HTR-8/SVneo (cell line): ENCODE measurements at regions not wholly inside any gene's neighbourhood (a gene's known extent, or its start where the extent isn't known, plus 50 kb on each side); places are given as distances from the start of the nearest gene placed in this dataset.

Experiments used
- DNase-seq: peaks from one replicate; pipeline ENCODE4 v3.0.0; 2011; ENCODE audit warnings: low spot score, mixed read lengths; ENCODE audit not compliant: insufficient read length
- FAIRE-seq: peaks from 2 replicates; lab custom pipeline; 2011; peaks lifted over from hg19 to GRCh38; lab: Jason Lieb, UNC

DNA sequence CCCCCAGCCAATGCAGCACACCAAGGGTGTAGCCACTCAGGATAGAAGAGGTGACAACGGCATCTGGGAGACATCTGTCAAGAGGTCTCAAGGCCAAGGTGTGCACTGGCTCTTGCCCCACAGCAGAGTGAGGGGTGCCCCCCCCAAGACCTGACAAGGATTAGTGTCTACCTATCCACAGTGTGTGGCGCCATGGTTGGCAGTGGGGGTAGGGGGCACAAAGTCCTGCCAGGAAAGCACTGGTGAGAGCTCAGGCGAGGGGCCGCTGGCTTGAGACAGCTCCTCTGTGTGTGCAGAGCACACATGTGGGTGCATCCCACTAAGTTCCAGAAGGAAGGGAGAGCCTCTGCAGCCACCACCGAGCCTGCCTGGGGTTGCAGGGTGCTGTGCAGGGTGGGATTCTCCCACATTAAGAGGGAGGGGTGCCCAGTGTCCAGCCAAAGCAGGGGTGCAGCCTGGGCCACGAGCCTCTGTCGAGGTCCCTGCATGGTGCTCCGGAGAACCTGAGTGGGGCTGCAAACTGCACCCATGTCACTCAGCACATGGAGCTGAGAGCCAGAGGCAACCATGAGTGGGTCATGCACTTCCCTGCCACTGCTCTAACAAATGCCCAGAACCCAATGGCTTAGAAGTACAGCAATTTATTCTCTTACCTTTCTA lies 311.2 kb upstream of the HDAC4 start:
- DNase-seq: no peak

DNA sequence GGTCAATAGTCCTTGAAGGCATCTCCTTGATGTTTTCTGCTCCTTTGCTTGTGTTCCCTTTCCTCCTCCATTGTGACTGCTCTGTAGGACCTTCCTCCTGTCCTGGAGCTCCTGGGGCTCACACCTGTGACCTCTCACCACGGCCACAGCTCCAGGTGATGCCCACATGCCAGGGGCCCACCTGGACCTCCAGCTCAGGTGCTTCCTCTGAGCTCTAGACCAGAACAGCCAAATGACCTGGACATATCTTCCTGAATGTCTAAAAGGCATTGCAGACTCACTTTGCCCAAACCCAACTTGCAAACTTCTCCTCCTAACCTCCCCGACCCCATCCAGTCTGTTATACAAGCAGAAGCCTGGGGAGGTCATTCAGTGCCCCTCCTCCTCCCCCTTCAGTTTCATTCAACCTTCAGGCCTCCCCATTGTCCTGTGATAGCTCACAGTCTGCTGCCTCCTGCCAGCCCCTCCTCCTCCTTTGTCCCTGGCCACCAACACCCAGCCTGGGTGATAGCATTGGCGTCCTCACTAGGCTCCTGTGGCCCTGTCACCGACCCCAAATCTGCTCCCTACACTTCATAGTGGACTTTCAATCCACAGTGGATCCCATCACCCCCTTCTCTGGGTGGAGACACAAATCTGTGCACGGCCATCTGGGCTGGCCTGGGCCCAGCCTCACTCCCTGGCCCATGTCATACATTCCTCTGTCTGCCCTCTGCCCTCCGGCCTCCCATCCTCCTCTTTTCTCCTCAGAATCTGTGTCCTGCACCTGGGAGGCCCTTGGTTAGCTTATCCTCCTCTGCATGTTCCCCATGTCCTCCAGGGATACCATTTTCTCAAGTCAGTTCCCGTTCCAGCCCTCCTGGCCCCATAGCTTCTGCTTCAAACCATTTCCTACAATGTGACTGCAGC lies 310.4 kb upstream of the HDAC4 start:
- DNase-seq (no peak), FAIRE-seq (no peak)

More for the DNA sequence above, 311.2 kb upstream of the HDAC4 start:
- no peak for FAIRE-seq

DNA sequence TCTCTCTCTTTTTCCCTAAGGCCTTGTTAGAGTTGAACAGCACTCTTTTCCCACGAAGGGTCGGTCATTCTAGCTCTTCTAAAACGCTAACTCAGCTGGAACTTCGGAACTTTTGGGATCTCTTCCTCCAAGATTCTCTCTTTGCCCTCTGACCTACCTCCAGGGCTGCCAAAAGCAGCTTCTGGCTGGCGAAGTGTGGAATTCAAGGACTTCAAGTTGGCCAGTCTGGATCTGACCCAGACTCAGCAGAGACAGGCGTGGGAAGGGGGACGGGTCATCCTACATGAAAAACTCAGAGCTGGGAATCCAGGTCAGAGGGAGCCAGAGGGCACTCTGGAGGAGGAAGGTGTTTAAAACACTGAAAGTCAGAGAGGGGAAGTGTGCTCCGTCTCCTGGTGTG lies 305.5 kb upstream of the HDAC4 start:
- DNase-seq (no peak), FAIRE-seq (no peak)

DNA sequence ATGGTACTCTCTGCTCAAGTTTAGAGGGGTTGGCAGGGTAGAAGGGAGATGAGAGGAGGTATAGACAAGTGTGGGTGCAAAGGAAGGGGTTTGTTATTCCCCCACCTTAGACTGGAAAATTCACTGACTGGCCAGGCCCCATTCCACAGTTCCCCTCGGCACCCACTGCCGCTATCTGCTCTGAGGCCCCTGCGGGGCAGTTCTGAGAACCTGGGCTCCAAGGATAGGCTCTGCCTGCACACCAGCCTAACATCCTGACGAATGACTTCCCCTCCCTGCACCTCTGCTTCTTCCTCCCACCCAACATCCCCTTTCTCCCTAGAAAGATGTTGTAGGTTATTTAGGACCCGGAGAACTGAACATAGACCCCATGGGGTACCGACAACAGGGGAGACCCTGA lies 303.9 kb upstream of the HDAC4 start:
- FAIRE-seq (no peak), DNase-seq (no peak)

DNA sequence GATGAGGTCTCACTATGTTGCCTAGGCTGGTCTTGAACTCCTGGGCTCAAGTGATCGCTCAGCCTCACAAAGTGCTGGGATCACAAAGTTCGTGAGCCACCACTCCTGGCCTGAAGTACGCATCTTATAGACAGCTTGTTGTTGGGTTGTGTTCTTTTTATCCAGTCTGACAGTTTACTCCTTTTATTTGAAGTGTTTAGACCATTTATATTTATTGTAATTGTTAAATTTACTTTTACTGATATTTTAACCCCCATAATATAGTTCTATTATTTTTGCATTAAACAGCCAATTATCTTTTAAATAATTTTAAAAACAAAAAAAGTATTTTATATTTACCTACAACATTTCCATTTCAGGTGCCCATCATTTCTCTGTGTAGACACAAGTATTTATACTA lies 303.0 kb upstream of the HDAC4 start:
- DNase-seq (no peak), FAIRE-seq (no peak)

DNA sequence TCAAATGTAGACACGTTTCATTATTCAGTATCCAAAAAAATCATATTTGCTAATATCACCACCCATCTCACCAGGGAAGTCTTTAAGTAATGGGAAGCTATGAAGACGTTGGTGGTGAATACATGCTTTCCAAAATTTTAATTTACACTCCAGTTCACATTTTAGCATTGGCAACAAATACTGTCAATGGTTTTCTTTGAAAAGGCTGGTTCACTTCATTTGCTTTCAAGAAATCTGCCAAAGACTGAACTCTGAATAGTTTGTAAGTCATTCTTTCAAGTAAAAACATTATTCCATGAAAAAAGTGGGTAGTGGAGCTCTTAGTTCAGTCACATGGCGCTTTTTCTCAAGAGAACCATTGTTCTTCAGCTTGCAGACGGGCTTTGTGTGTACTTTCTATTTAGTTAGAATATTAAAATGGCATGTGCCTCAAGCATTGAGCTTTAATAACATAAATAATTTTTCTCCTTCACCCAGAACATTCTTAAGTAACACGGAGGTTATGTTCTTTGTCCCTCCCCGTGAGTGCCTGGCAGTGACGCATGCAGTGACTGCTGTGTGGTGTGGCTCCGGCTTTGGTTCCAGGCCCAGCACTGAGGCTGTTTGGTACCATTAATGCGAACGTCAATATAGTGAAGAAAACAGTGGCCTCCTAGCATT lies 300.0 kb upstream of the HDAC4 start:
- FAIRE-seq (no peak), DNase-seq (no peak)

DNA sequence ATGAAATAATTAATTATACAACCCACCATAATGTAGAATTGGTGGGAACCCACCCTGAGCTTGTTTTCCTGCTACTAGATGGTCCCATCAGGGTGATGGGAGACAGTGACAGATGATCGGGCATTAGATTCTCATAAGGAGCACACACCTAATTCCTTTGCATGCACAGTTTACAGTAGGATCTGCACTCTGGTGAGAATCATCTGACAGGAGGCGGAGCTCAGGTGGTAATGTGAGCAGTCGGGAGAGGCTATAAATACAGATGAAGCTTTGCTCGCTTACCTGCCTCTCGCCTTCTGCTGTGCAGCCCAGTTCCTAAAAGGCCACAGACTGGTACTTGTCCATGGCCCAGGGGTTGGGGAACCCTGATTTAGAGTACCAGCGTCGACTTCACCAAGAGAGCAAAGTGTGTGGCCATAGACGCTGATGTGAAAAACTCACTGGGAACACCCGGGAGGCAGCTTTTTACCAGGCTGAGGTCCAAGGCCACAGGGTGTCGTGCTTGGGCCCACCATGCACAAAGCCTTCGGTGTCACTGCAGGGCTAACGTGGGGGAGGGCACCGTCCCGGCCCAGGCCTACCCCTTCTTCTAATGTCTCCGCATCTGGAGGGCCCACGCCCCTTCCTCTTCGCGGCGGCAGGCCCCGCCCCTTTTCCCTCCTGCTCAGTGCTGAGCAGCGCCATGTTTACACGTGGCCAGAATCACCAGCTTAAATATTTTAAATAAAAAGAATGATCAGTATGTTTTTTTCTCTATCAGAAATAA lies 296.8 kb upstream of the HDAC4 start:
- FAIRE-seq: no peak
- DNase-seq: no peak

DNA sequence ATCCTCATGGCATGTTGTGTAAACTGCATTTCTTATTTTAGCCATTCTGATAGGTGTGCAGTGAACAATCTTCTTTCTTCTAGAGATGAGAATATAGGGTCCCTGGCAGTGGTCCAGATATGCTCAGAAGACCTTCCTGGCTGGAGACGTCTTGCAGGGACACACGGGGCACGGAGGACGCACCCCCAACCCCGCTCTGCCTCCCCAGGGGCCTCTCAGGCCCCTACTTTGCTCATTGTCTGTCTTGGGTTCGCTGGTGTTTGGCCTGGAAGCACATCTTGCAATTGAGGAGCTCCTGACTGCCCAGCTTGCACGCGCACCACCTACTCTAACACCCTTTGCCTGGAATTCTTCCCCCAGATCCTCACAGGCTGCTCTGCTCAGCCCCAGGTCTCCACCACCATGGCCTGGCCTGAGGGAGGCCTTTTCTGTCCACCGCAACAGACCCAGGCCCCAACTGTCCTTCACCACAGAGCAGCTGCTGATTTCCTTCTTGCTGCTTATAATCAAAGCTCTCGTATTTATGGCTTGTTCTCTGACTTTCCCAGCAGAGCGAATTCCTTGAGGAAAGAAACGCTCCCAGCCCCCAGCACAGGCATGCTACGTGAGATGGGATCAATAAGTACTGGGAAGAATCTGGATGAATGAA lies 295.9 kb upstream of the HDAC4 start:
- no peak for FAIRE-seq
- no peak for DNase-seq

DNA sequence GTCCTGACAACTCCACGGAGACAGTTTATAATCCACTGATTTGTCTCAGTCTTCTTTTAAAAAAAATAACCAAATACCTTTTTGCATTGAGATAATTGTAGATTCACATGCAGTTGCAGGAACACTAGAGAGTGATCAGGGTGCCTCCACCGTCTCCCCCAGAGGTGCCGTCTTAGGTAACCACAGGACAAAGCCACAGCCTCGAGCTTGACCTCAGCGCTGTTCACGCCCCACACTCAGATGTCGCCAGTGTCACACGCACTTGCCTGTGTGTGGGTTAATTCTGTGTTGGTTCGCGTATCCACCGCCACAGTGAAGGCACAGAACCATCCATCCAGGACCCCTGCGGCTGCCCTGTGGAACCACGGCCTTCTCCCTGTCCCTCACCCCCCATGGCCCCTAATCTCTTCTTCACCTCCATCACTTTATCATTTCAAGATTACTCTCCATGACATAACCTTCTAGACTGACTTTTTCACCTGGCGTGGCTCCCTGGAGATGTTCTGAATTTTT lies 295.0 kb upstream of the HDAC4 start:
- no peak for FAIRE-seq
- DNase-seq: no peak

DNA sequence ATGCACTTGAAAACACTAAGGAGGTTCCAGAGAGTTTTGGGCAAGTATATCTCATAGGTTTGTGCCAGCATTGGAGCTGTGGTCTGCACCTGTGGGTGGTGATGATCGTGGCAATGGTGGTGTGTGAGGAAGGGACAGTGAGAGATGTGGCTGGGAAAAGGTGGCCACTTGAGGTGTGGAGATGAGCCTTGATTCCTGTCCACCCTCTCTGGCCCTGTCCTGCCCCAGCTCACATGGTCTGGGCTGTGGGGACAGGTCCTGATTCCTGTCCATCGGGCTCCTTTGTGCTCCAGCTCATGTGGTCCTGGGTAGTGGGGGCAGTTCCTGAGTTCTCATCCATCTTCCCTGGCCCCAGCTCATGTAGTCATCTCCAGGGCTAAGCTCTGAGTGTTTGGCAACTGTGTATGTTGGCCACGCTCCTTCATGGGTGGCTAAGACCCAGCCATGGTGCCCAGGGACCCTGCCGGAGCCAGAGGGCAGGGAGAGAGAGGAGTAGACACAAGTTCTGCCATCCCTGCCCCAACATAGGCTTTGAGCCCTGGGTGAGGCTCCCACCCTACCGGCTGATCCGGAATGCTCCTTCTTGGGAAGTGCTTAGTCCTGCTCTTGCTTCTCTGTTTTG lies 294.4 kb upstream of the HDAC4 start:
- FAIRE-seq (no peak), DNase-seq (no peak)

DNA sequence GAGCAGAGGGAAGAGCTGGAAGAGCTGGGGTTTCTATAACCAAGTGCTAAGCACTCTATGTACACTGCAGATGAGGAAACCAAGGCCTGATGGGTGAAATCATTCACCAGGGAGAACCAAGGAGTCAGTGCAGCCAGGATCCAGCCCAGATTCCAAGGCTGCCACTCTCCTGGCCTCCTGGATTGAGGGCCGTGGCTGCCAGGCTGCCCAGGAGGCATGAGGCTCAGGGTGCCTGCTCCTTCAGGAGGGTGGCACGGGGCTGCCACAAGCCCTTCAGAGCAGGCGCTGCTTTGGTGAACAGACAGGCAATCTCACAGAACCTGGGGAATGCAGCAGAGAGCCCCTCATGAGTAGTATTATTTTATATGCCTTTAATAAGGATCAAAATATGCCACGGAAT lies 293.7 kb upstream of the HDAC4 start:
- DNase-seq: no peak
- no peak for FAIRE-seq

DNA sequence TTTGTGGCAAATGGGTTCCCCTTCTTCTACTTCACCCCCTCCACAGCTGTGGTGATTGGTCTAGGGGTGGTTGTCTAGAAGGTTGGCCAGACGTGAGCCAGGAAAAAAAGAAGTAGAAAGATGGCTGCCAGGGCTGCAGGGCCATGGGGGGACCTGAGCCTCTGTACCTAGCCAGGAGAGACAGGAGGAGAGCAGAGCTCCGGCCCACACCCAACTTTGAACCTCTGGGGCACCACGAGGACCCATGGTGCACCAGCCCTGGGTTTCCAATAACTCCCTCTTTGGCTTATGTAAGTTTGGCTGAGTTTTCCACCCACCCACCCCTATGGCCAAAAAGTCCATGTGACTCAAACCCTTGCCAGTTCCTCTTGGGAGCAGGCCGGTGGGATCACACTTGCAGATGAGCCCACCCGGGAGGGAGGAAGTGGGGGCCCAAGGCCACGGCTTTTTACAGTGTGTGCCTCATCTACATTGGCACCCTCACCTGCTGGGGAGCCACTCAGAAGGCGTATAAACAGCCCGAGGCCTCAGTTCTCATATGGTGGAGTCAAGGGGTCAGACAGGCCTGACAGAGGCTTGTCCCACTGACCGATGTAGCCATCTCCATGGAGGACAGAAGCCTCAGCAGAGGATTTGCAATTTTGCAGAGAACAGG lies 293.1 kb upstream of the HDAC4 start:
- DNase-seq: no peak
- FAIRE-seq: no peak

DNA sequence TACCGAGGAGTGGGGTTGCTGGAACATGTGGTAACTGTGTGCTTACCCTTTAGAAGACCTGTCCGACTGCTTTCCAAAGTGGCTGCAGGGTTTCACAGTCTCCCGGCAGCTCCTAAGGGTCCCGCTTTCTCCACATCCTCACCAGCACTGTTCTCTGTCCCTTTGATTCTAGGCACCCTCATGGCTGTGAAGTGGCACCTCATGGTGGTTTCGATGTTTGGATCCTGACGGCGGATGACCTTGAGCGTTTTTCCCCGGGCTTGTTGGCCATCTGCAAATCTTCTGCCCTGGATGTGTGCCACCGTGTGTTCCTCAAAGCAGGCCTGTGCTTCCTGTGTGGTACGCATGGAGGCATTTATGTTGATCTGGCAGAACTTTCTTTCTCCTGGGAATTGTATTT lies 292.5 kb upstream of the HDAC4 start:
- DNase-seq: no peak
- no peak for FAIRE-seq

DNA sequence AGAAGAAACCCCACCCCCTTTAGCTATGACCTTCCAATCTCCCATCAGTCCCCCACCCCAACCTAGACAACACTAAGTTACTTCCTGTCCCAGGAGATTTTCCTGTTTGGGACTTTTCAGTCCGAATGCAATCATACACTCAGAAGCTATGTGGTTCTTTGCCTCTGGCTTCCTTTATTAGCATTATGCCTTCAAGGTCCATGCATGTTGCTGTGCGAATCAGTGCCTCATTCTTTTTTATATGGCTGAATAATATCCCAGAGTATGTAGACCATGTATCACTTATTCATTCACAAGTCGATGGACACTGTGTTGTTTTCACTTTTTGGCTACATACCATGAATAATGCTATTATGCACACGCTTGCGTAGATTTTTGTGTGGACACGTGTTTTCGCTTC lies 292.1 kb upstream of the HDAC4 start:
- DNase-seq: no peak
- FAIRE-seq: no peak

DNA sequence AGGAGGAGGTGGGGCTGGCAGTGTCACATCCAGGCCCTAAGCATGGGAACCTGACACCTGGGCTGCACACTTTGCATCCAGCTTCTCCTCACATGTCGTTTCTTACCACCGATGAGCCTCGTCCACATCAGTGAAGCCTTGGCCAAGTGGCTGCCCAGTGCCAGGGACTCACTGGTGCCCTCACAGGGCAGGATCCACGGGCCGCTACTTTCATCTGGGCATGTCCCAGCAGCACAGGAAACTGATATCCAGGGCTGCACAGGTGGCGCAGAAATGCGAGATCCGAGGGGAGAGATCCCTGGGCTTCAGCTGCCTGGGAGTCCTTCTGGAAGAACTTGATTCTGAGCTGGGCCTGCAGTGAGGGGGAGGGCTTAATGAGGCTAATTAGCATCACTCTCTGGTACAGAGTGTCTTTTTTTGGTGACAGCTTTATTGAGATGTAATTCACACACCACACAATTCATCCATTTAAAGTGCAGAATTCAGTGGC lies 291.6 kb upstream of the HDAC4 start:
- no peak for FAIRE-seq
- DNase-seq: no peak

DNA sequence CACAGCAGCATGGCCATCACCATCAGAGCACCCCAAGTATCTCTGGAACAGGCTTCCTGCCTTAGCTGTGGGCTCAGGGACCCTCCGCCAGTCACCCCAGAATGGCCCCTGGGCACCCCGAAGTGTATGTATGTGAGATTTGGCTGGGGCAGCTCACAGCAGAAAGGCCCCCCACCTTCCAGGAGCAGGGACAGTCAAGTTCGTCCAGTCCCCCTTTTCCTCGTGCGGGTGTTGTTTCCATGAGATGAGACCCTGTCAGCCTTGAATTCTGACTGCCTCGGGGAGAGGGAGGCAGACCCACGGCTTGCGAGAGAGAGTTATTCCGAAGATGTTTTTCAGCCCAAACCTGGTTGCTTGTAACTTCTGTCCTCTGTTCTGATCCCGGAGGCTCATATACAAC lies 290.9 kb upstream of the HDAC4 start:
- FAIRE-seq (no peak), DNase-seq (no peak)

DNA sequence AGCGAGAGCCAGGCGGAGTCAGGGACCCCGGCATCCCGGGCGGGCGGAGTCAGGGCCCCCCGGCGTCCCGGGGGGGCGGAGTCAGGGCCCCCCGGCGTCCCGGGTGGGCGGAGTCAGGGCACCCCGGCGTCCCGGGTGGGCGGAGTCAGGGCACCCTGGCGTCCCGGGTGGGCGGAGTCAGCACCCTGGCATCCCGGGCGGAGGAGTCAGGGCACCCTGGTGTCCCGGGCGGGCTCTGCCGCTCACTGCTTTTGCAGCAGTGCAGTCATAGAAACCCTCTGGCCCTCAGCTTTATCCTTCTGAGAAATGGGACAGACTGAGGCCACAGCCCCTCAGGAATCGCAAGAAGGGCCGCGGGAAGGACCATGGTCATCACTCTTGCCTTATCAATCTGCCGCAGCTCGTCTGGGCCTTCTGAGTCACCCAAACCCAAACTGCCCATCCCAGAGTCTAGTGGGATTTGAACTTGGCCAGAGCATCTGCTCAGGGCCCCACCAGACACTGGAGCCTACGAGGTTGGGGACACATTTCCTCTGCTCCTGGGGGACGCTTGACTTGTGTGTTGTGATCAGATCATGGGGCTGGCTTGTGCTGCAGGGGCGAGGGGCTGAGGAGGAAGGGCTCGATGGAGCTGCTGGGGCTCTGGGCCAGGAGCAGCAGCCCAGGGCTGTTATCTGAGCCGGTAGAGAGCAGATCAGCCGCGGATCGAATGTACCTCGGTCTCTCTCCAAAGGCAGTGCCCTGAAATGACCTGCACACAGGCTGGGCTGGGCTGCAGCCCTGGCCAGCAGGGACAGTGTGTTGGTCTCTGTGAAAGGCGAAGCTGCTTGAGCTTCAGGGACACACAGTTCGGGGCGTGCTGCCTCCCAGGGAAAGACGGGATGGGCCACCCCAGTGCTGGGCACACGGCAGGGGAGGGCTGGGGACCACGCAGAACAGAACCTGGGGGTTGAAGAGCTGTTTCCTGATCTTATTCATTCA lies 290.1 kb upstream of the HDAC4 start:
- DNase-seq: no peak
- no peak for FAIRE-seq

DNA sequence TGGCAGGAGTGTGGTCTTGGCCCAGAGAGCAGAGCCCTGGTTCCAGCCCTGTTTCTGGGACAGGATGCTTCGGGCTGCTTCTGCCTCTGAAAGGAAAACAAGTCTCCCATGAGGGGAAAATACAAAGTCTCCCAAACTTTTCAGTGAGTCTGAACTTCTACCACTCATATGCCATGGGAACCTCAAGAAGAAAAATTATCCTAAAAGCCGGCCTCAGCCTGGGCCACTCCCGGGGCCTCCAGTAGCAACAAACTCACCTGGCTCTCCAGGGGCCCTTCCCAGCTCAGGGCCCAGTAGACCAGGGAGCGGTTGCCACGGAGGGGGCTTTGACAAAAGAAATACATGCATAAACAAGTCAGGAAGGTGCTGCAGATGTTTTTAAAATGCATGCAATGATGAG lies 289.2 kb upstream of the HDAC4 start:
- DNase-seq (no peak), FAIRE-seq (no peak)
